Caco-2 (cell line): ENCODE measurements at regions not wholly inside any gene's neighbourhood (a gene's known extent, or its start where the extent isn't known, plus 50 kb on each side); places are given as distances from the start of the nearest gene placed in this dataset.
A peak's percentile ranks its signal among the peaks of the same experiment; 100 is the strongest.

Experiments used
- BruUV-seq: library from RNA; stranded (reverse); fragments of 400-500 nt; replicated peaks from 2 replicates; lab custom pipeline; 2021; lab: Mats Ljungman, UMichigan
- CTCF ChIA-PET: fragments of 300-600 bp; sonication (Branson Sonifier 250); formaldehyde crosslinking; loops from one replicate; lab custom pipeline; 2022; ENCODE audit warnings: antibody characterized with exemption; lab: Charles Lee
- POLR2A ChIA-PET: fragments of 300-600 bp; sonication (Branson Sonifier 250); formaldehyde crosslinking; loops from one replicate; lab custom pipeline; 2022; ENCODE audit warnings: antibody characterized with exemption; lab: Charles Lee
- DNase-seq, 2 experiments: peaks; one replicate each; pipeline versions ENCODE4 v3.0.0 to v3.0.0-alpha.2; 2020 to 2022
- H3K27me3 ChIP-seq: replicated peaks from 2 replicates; pipeline ENCODE4 v1.6.0; 2011; ENCODE audit warnings: low read length; ENCODE audit not compliant: control insufficient read depth, insufficient read depth
- H3K36me3 ChIP-seq: 2 replicates; pipeline ENCODE4 v1.5.1; 2011; ENCODE audit warnings: low read length; ENCODE audit not compliant: control insufficient read depth, insufficient read depth
- H3K4me1 ChIP-seq: fragments of 250-450 bp; sonication (Bioruptor Pico); 2 replicates; pipeline ENCODE4 v1.5.1; 2020; ENCODE audit warnings: mild to moderate bottlenecking
- H3K4me3 ChIP-seq: 2 replicates; pipeline ENCODE4 v1.5.1; 2011; ENCODE audit warnings: low read depth, mild to moderate bottlenecking, control low read depth, low read length
- H3K9me3 ChIP-seq: fragments of 250-450 bp; sonication (Bioruptor Pico); 2 replicates; pipeline ENCODE4 v1.5.1; 2020; ENCODE audit warnings: mild to moderate bottlenecking, moderate library complexity
- H3K27ac Mint-ChIP-seq: one replicate; pipeline ENCODE4 v1.8.0; 2022; ENCODE audit warnings: mixed read lengths; ENCODE audit not compliant: unreplicated experiment
- H3K27me3 Mint-ChIP-seq: one replicate; pipeline ENCODE4 v1.8.0; 2022; ENCODE audit warnings: mixed read lengths; ENCODE audit not compliant: insufficient read depth, unreplicated experiment
- H3K36me3 Mint-ChIP-seq: one replicate; pipeline ENCODE4 v1.8.0; 2022; ENCODE audit warnings: mild to moderate bottlenecking, mixed read lengths; ENCODE audit not compliant: insufficient read depth, unreplicated experiment
- H3K4me1 Mint-ChIP-seq: one replicate; pipeline ENCODE4 v1.8.0; 2022; ENCODE audit warnings: low read depth, mixed read lengths; ENCODE audit not compliant: unreplicated experiment
- H3K4me3 Mint-ChIP-seq: one replicate; pipeline ENCODE4 v1.8.0; 2022; ENCODE audit warnings: mild to moderate bottlenecking, moderate library complexity, mixed read lengths; ENCODE audit not compliant: unreplicated experiment
- H3K9me3 Mint-ChIP-seq: one replicate; pipeline ENCODE4 v1.8.0; 2022; ENCODE audit warnings: mixed read lengths; ENCODE audit not compliant: unreplicated experiment
- CTCF ChIP-seq, 2 experiments: fragments of 200-600 bp in 1 of 2; IDR thresholded peaks; 1 replicate in 1 of 2; 2 replicates in 1 of 2; pipeline versions ENCODE4 v1.5.1 to v1.8.0; 2011 to 2022; ENCODE audit warnings: antibody characterized with exemption in 1 of 2, control low read depth in 1 of 2, inconsistent platforms in 1 of 2, low read depth in 1 of 2, low read length in 1 of 2, mild to moderate bottlenecking in 1 of 2, moderate library complexity in 1 of 2; ENCODE audit not compliant: insufficient read depth in 1 of 2, severe bottlenecking in 1 of 2, unreplicated experiment in 1 of 2
- intact Hi-C: fragments of 100-400 bp; cut with micrococcal nuclease; formaldehyde crosslinking; loops from one replicate; pipeline ENCODE4 v1.10.0; 2022; ENCODE audit not compliant: unreplicated experiment

GRCh38 chr2:236988216-236988615 is 97.5 kb upstream of the COPS8 start:
- H3K9me3 ChIP-seq: no peaks in the 10 kb centered on the region
- intact Hi-C loops: loop anchor here (2.0 kb wide), 1 partner anchor 37 kb away; no protein-coding TSS in a partner anchor
- POLR2A ChIA-PET: no interaction called here
- DNase-seq: no peak
- Mint-ChIP-seq H3K4me1 (peaks cover 13% of the 10 kb centered on the region), H3K9me3 (no peaks in the 10 kb centered on the region), H3K4me3 (no peak overlapping the region), H3K36me3 (no peaks in the 10 kb centered on the region), H3K27me3 (no peaks in the 10 kb centered on the region), H3K27ac (no peak overlapping the region)
- peaks cover 7% of the 10 kb centered on the region; the same call in 1 of the 2 replicates for H3K4me1 ChIP-seq
- H3K27me3 ChIP-seq: no peaks in the 10 kb centered on the region
- CTCF ChIA-PET: no interaction called here
- no TSS peak for BruUV-seq
- no peak for TF ChIP-seq CTCF (IDR thresholded peaks at IDR 0.05; ENCODE audit: insufficient read depth in 1 of 2, low read depth in 1 of 2, low read length in 1 of 2, severe bottlenecking in 1 of 2, unreplicated experiment in 1 of 2)
- H3K4me3 ChIP-seq: no peak overlapping the region
- H3K36me3 ChIP-seq: no peaks in the 10 kb centered on the region

GRCh38 chr2:236988690-236989624 is 96.7 kb upstream of the COPS8 start:
- H3K36me3 Mint-ChIP-seq: no peaks in the 10 kb centered on the region
- no peaks in the 10 kb centered on the region for H3K9me3 Mint-ChIP-seq
- Histone ChIP-seq H3K36me3 (no peaks in the 10 kb centered on the region), H3K9me3 (no peaks in the 10 kb centered on the region), H3K4me3 (no peak overlapping the region), H3K4me1 (peaks cover 7% of the 10 kb centered on the region; the same call in 1 of the 2 replicates), H3K27me3 (no peaks in the 10 kb centered on the region)
- intact Hi-C loops: loop anchor here (2.0 kb wide), 1 partner anchor 36 kb away; no protein-coding TSS in a partner anchor
- no peak for TF ChIP-seq CTCF (IDR thresholded peaks at IDR 0.05; ENCODE audit: insufficient read depth in 1 of 2, low read depth in 1 of 2, low read length in 1 of 2, severe bottlenecking in 1 of 2, unreplicated experiment in 1 of 2)
- no TSS peak for BruUV-seq
- DNase-seq: peak; percentile 10 to 41
- peaks cover 13% of the 10 kb centered on the region for H3K4me1 Mint-ChIP-seq
- H3K4me3 Mint-ChIP-seq: no peak overlapping the region
- H3K27ac Mint-ChIP-seq: peak overlapping the region; percentile 35
- ChIA-PET CTCF (no interaction called here), POLR2A (no interaction called here)
- H3K27me3 Mint-ChIP-seq: no peaks in the 10 kb centered on the region

- H3K27ac Mint-ChIP-seq: no peak overlapping the region
- no peak overlapping the region for H3K4me3 ChIP-seq
- intact Hi-C loops: no loop called here
- no peak for DNase-seq
- no peaks in the 10 kb centered on the region for H3K9me3 Mint-ChIP-seq
- no peaks in the 10 kb centered on the region for H3K27me3 ChIP-seq
- POLR2A ChIA-PET: no interaction called here
- no peaks in the 10 kb centered on the region for H3K27me3 Mint-ChIP-seq
- H3K4me3 Mint-ChIP-seq: no peak overlapping the region
- CTCF ChIA-PET: no interaction called here
- peaks cover 13% of the 10 kb centered on the region for H3K4me1 Mint-ChIP-seq
- no peaks in the 10 kb centered on the region for H3K36me3 ChIP-seq
- H3K4me1 ChIP-seq: peaks cover 7% of the 10 kb centered on the region; the same call in 1 of the 2 replicates
- no peaks in the 10 kb centered on the region for H3K36me3 Mint-ChIP-seq
- BruUV-seq: no TSS peak
- no peak for TF ChIP-seq CTCF (IDR thresholded peaks at IDR 0.05; ENCODE audit: insufficient read depth in 1 of 2, low read depth in 1 of 2, low read length in 1 of 2, severe bottlenecking in 1 of 2, unreplicated experiment in 1 of 2)
- no peaks in the 10 kb centered on the region for H3K9me3 ChIP-seq
Measured at GRCh38 chr2:236990552-236990951, 95.1 kb upstream of the COPS8 start.
